HepG2 (cell line): ENCODE measurements at regions not wholly inside any gene's neighbourhood (a gene's known extent, or its start where the extent isn't known, plus 50 kb on each side); places are given as distances from the start of the nearest gene placed in this dataset.

Experiments
- ATAC-seq: fragments of 200-7000 bp; cut with Tn5 transposase; 3 replicates; pipeline ENCODE4 v1.9.1; 2020; ENCODE audit warnings: mild to moderate bottlenecking, moderate library complexity
- BruUV-seq: library from RNA; stranded (reverse); fragments of 400-500 nt; replicated peaks from 2 replicates; lab custom pipeline; 2021; lab: Mats Ljungman, UMichigan
- CTCF ChIA-PET: fragments of 300-600 bp; formaldehyde crosslinking; extraction: SDS; loops from one replicate; lab custom pipeline; 2021; ENCODE audit warnings: low total read pairs, inconsistent platforms, low intra/inter-chr PET ratio; lab: Yijun Ruan, JAX
- POLR2A ChIA-PET: fragments of 350-600 bp; sonication (Branson Sonifier 250); formaldehyde crosslinking; loops from one replicate; lab custom pipeline; 2020; ENCODE audit warnings: antibody characterized with exemption, inconsistent platforms; lab: Yijun Ruan, JAX
- DNase-seq: peaks from one replicate; pipeline ENCODE4 v3.0.0-alpha.2; 2015; ENCODE audit warnings: low spot score
- FAIRE-seq: peaks from 3 replicates; lab custom pipeline; 2011; peaks lifted over from hg19 to GRCh38; lab: Jason Lieb, UNC
- H2AFZ ChIP-seq: one replicate; pipeline ENCODE4 v1.6.1; 2011; ENCODE audit warnings: low read length, inconsistent platforms
- H3K27ac ChIP-seq: fragments of 300-600 bp; 3 replicates; pipeline ENCODE4 v1.8.0; 2011; ENCODE audit warnings: mixed run types, mild to moderate bottlenecking, mixed read lengths, low read length, inconsistent platforms; ENCODE audit not compliant: insufficient read depth; ENCODE audit errors: extremely low read length
- H3K27me3 ChIP-seq, 2 experiments: fragments of 200-600 bp in 1 of 2; 2 replicates in 1 of 2; 3 replicates in 1 of 2; pipeline versions ENCODE4 v1.6.0 to v1.8.0; 2011; ENCODE audit warnings: low read length in 2 of 2, mild to moderate bottlenecking in 2 of 2, moderate library complexity in 2 of 2, inconsistent platforms in 1 of 2; ENCODE audit not compliant: insufficient read depth in 2 of 2, control insufficient read depth in 1 of 2
- H3K36me3 ChIP-seq, 2 experiments: fragments of 200-600 bp in 1 of 2; replicated peaks in 1 of 2; 2 replicates in 1 of 2; 3 replicates in 1 of 2; pipeline versions ENCODE4 v1.5.1 to v1.8.0; 2011; ENCODE audit warnings: low read length in 2 of 2, inconsistent platforms in 1 of 2; ENCODE audit not compliant: insufficient read depth in 2 of 2, control insufficient read depth in 1 of 2
- H3K4me1 ChIP-seq: 2 replicates; pipeline ENCODE4 v1.5.1; 2012; ENCODE audit warnings: low read length, inconsistent platforms; ENCODE audit not compliant: insufficient read depth
- H3K4me2 ChIP-seq: 2 replicates; pipeline ENCODE4 v1.6.0; 2011; ENCODE audit warnings: low read depth, low read length, inconsistent platforms
- H3K4me3 ChIP-seq, 3 experiments: fragments of 200-600 bp in 1 of 3; sonication (generic), shearing (Covaris generic) in 1 of 3; replicated peaks in 1 of 3; 2 replicates each; pipeline ENCODE4 v1.5.1; 2011 to 2016; ENCODE audit warnings: low read length in 3 of 3, inconsistent platforms in 2 of 3, low read depth in 2 of 3, mild to moderate bottlenecking in 2 of 3, control low read depth in 1 of 3, mixed read lengths in 1 of 3; ENCODE audit not compliant: insufficient read depth in 1 of 3
- H3K79me2 ChIP-seq: one replicate; pipeline ENCODE4 v1.6.1; 2011; ENCODE audit warnings: low read length, inconsistent platforms; ENCODE audit not compliant: insufficient read depth
- H3K9ac ChIP-seq: 2 replicates; pipeline ENCODE4 v1.6.0; 2011; ENCODE audit warnings: mild to moderate bottlenecking, low read depth, low read length, inconsistent platforms; ENCODE audit not compliant: insufficient read depth
- H3K9me3 ChIP-seq: 2 replicates; pipeline ENCODE4 v1.5.1; 2012; ENCODE audit warnings: mild to moderate bottlenecking, low read length
- H4K20me1 ChIP-seq: 2 replicates; pipeline ENCODE4 v1.6.0; 2011; ENCODE audit warnings: inconsistent platforms, mild to moderate bottlenecking, low read length, moderate library complexity; ENCODE audit not compliant: insufficient read depth
- FIP1L1 ChIP-seq: fragments of 200-400 bp; formaldehyde crosslinking; IDR thresholded peaks from 2 replicates; pipeline ENCODE4 v1.6.1; 2018; ENCODE audit warnings: low read depth, mild to moderate bottlenecking, low read length, moderate library complexity, borderline replicate concordance; ENCODE audit not compliant: insufficient read depth
- FOXP1 ChIP-seq, 2 experiments: fragments of 450-650 bp in 1 of 2; IDR thresholded peaks; 2 replicates each; pipeline ENCODE4 v1.6.1; 2017 to 2018; ENCODE audit warnings: antibody characterized with exemption in 1 of 2
- KDM5B ChIP-seq: sonication (generic); formaldehyde crosslinking; IDR thresholded peaks from 2 replicates; pipeline ENCODE4 v1.4.0; 2020; ENCODE audit warnings: missing genetic modification reagents, mild to moderate bottlenecking, borderline replicate concordance
- MXI1 ChIP-seq: IDR thresholded peaks from 3 replicates; pipeline ENCODE4 v1.6.1; 2012; ENCODE audit warnings: low read depth, low read length, inconsistent platforms, borderline replicate concordance
- NCOA1 ChIP-seq: sonication (generic); formaldehyde crosslinking; IDR thresholded peaks from 2 replicates; pipeline ENCODE4 v1.9.0; 2021; ENCODE audit warnings: missing genetic modification reagents
- PPARG ChIP-seq: conservative IDR thresholded peaks from 2 replicates; pipeline ENCODE4 v1.6.1; 2016; ENCODE audit warnings: missing biosample characterization, missing genetic modification reagents
- RAD21 ChIP-seq: fragments of 450-650 bp; formaldehyde crosslinking; IDR thresholded peaks from 2 replicates; pipeline ENCODE4 v1.5.0; 2020; ENCODE audit warnings: mild to moderate bottlenecking
- REXO4 ChIP-seq: sonication (generic); formaldehyde crosslinking; IDR thresholded peaks from 2 replicates; pipeline ENCODE4 v1.8.0; 2022; ENCODE audit warnings: missing genetic modification reagents, mild to moderate bottlenecking, borderline replicate concordance
- ZMYM3 ChIP-seq: sonication (generic); formaldehyde crosslinking; IDR thresholded peaks from 2 replicates; pipeline ENCODE4 v1.5.1; 2020; ENCODE audit warnings: mild to moderate bottlenecking, missing genetic modification reagents
- ZNF33B ChIP-seq: sonication (generic); formaldehyde crosslinking; IDR thresholded peaks from 2 replicates; pipeline ENCODE4 v1.5.1; 2020; ENCODE audit warnings: mild to moderate bottlenecking, missing genetic modification reagents
- ZNF781 ChIP-seq: sonication (generic); formaldehyde crosslinking; IDR thresholded peaks from 2 replicates; pipeline ENCODE4 v1.5.1; 2020; ENCODE audit warnings: borderline replicate concordance, mild to moderate bottlenecking, missing genetic modification reagents; ENCODE audit errors: not compliant biosample characterization
- ZNF878 ChIP-seq: sonication (generic); formaldehyde crosslinking; IDR thresholded peaks from 2 replicates; pipeline ENCODE4 v1.8.1; 2023; ENCODE audit warnings: mild to moderate bottlenecking, missing genetic modification reagents, moderate library complexity
- WGBS: methylation state at CpG from one replicate; pipeline ENCODE4 v1.1.6; 2017; ENCODE audit warnings: low lambda C conversion rate; 5-methylcytosine and 5-hydroxymethylcytosine counted together
- in situ Hi-C: cut with HindIII; loops from 2 replicates; pipeline ENCODE4 v1.10.0; 2017; ENCODE audit warnings: low pct_unique_long_range_greater_than_20kb; ENCODE audit not compliant: extremely low pct_ligation_motif_present
- intact Hi-C: fragments of 100-400 bp; cut with micrococcal nuclease; formaldehyde crosslinking; loops from one replicate; pipeline ENCODE4 v1.10.0; 2022; ENCODE audit not compliant: unreplicated experiment
- TF ChIP-seq, protein P1 (sequence below): sonication (generic); formaldehyde crosslinking; IDR thresholded peaks from 2 replicates; pipeline ENCODE4 v1.8.1; 2023; ENCODE audit warnings: mild to moderate bottlenecking, inconsistent platforms, moderate library complexity, missing genetic modification reagents, borderline replicate concordance
- TF ChIP-seq, protein P2 (sequence below): sonication (generic); formaldehyde crosslinking; conservative IDR thresholded peaks from 2 replicates; pipeline ENCODE4 v1.4.0; 2020; ENCODE audit warnings: mild to moderate bottlenecking, missing genetic modification reagents, moderate library complexity
- TF ChIP-seq, protein P3 (sequence below): conservative IDR thresholded peaks from 2 replicates; pipeline ENCODE4 v1.6.1; 2018; ENCODE audit warnings: missing genetic modification reagents
- TF ChIP-seq, protein P4 (sequence below): sonication (generic); formaldehyde crosslinking; IDR thresholded peaks from 2 replicates; pipeline ENCODE4 v1.8.0; 2022; ENCODE audit warnings: mild to moderate bottlenecking, missing genetic modification reagents, borderline replicate concordance

DNA sequence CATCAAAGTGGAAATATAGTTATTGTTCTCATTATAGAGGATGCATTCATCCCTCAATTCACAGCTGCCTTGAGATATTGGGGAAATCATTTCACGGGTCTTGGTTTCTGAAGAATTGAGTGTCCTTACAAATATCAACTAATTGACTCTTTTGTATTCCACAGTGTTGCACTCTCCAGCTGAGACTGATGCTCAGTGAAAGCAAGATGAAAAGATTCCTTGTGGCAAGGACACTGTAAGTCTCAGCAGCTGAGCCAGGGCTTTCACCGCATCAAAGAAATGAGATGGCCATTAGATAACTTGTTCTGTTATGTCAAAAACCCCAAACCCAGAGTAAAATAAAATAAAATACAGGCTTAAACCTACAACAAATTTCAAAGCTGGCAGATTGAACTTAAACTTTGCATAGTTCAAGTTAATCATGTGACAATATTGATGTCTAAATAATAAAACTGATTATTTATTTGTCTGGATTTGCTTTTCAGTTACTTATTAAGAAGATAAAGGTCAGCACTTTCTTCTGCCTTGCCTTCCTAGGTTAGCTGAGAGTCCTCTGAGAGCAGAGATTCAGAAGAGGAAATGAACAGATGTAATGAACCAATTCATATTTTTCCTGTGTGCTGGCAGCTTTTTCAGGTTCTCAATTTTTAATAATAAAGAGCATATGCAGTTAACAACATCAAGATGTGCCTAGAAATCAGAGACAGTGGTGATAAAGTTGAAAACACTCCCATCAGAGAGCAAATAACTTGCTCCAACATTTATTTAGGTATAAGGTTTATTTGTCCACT, 82.4 kb upstream of the SMLR1 start:
- ChIA-PET CTCF (no interaction called here), POLR2A (no interaction called here)
- peaks cover 6% of the 10 kb centered on the region; the same call in 1 of the 2 replicates for H3K9me3 ChIP-seq
- H4K20me1 ChIP-seq = no peaks in the 10 kb centered on the region
- no TSS peak for BruUV-seq
- in situ Hi-C loops (no loop called here), intact Hi-C loops (no loop called here)
- 64% methylated on average over 2 of the region's 2 CpGs for WGBS
- TF ChIP-seq, protein P1, sequence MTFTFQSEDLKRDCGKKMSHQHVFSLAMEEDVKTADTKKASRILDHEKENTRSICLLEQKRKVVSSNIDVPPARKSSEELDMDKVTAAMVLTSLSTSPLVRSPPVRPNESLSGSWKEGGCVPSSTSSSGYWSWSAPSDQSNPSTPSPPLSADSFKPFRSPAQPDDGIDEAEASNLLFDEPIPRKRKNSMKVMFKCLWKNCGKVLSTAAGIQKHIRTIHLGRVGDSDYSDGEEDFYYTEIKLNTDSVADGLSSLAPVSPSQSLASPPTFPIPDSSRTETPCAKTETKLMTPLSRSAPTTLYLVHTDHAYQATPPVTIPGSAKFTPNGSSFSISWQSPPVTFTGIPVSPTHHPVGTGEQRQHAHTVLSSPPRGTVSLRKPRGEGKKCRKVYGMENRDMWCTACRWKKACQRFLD (CRISPR knock-in tag) = no peak
- TF ChIP-seq RAD21 (CRISPR knock-in tag) (no peak), ZNF781 (CRISPR knock-in tag) (no peak), NCOA1 (no peak), FIP1L1 (no peak), PPARG (no peak), FOXP1 (IDR thresholded peaks at IDR 0.05) (no peak), FOXP1 (CRISPR knock-in tag; IDR thresholded peaks at IDR 0.05) (no peak), ZNF878 (CRISPR knock-in tag) (no peak), ZMYM3 (CRISPR knock-in tag) (no peak), REXO4 (no peak), KDM5B (CRISPR knock-in tag) (no peak), ZNF33B (CRISPR knock-in tag) (no peak), MXI1 (no peak)
- TF ChIP-seq, protein P2, sequence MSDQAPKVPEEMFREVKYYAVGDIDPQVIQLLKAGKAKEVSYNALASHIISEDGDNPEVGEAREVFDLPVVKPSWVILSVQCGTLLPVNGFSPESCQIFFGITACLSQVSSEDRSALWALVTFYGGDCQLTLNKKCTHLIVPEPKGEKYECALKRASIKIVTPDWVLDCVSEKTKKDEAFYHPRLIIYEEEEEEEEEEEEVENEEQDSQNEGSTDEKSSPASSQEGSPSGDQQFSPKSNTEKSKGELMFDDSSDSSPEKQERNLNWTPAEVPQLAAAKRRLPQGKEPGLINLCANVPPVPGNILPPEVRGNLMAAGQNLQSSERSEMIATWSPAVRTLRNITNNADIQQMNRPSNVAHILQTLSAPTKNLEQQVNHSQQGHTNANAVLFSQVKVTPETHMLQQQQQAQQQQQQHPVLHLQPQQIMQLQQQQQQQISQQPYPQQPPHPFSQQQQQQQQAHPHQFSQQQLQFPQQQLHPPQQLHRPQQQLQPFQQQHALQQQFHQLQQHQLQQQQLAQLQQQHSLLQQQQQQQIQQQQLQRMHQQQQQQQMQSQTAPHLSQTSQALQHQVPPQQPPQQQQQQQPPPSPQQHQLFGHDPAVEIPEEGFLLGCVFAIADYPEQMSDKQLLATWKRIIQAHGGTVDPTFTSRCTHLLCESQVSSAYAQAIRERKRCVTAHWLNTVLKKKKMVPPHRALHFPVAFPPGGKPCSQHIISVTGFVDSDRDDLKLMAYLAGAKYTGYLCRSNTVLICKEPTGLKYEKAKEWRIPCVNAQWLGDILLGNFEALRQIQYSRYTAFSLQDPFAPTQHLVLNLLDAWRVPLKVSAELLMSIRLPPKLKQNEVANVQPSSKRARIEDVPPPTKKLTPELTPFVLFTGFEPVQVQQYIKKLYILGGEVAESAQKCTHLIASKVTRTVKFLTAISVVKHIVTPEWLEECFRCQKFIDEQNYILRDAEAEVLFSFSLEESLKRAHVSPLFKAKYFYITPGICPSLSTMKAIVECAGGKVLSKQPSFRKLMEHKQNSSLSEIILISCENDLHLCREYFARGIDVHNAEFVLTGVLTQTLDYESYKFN (CRISPR knock-in tag) = no peak
- TF ChIP-seq, protein P3, sequence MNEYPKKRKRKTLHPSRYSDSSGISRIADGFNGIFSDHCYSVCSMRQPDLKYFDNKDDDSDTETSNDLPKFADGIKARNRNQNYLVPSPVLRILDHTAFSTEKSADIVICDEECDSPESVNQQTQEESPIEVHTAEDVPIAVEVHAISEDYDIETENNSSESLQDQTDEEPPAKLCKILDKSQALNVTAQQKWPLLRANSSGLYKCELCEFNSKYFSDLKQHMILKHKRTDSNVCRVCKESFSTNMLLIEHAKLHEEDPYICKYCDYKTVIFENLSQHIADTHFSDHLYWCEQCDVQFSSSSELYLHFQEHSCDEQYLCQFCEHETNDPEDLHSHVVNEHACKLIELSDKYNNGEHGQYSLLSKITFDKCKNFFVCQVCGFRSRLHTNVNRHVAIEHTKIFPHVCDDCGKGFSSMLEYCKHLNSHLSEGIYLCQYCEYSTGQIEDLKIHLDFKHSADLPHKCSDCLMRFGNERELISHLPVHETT (CRISPR knock-in tag) = no peak
- TF ChIP-seq, protein P4, sequence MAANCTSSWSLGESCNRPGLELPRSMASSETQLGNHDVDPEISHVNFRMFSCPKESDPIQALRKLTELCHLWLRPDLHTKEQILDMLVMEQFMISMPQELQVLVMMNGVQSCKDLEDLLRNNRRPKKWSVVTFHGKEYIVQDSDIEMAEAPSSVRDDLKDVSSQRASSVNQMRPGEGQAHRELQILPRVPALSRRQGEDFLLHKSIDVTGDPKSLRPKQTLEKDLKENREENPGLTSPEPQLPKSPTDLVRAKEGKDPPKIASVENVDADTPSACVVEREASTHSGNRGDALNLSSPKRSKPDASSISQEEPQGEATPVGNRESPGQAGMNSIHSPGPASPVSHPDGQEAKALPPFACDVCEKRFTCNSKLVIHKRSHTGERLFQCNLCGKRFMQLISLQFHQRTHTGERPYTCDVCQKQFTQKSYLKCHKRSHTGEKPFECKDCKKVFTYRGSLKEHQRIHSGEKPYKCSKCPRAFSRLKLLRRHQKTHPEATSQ (CRISPR knock-in tag) = no peak
- no peak overlapping the region for H2AFZ ChIP-seq
- DNase-seq (no peak), FAIRE-seq (no peak), ATAC-seq (no peak)
- H3K4me1 ChIP-seq = no peaks in the 10 kb centered on the region
- no peak overlapping the region for H3K4me2 ChIP-seq
- H3K9ac ChIP-seq = no peak overlapping the region
- no peaks in the 10 kb centered on the region for H3K79me2 ChIP-seq
- no peak overlapping the region for H3K27ac ChIP-seq
- no peak overlapping the region for H3K4me3 ChIP-seq
- no peaks in the 10 kb centered on the region for H3K36me3 ChIP-seq
- H3K27me3 ChIP-seq = peaks cover 0 to 6% of the 10 kb centered on the region in 2 experiments; a peak in 1 of 5 replicates
